OCI-LY7 (cell line): ENCODE measurements at regions not wholly inside any gene's neighbourhood (a gene's known extent, or its start where the extent isn't known, plus 50 kb on each side); places are given as distances from the start of the nearest gene placed in this dataset.

Experiments
- BruUV-seq: library from RNA; stranded (reverse); fragments of 400-500 nt; replicated peaks from 2 replicates; lab custom pipeline; 2021; lab: Mats Ljungman, UMichigan
- CTCF ChIA-PET: fragments of 300-600 bp; sonication (Branson Sonifier 250); formaldehyde crosslinking; loops from one replicate; lab custom pipeline; 2022; ENCODE audit warnings: antibody characterized with exemption; ENCODE audit not compliant: unreplicated experiment; lab: Charles Lee
- POLR2A ChIA-PET: fragments of 300-600 bp; sonication (Branson Sonifier 250); formaldehyde crosslinking; loops from one replicate; lab custom pipeline; 2022; ENCODE audit warnings: antibody characterized with exemption; lab: Charles Lee
- DNase-seq: peaks from one replicate; pipeline ENCODE4 v3.0.0-alpha.2; 2015; ENCODE audit warnings: low spot score
- H2AFZ ChIP-seq: fragments of 200-600 bp; sonication (generic), shearing (Covaris generic); 2 replicates; pipeline ENCODE4 v1.6.1; 2014; ENCODE audit warnings: mild to moderate bottlenecking, antibody characterized with exemption, low read length, moderate library complexity
- H3K27ac ChIP-seq: fragments of 200-600 bp; sonication (generic); 2 replicates; pipeline ENCODE4 v1.5.1; 2014; ENCODE audit warnings: mixed run types, low read depth, mild to moderate bottlenecking, moderate library complexity, low read length, inconsistent platforms; ENCODE audit not compliant: poor library complexity, severe bottlenecking
- H3K36me3 ChIP-seq: fragments of 200-600 bp; sonication (generic); 2 replicates; pipeline ENCODE4 v1.6.1; 2014; ENCODE audit warnings: mild to moderate bottlenecking, antibody characterized with exemption, low read length, moderate library complexity, mixed read lengths; ENCODE audit not compliant: insufficient read depth
- H3K4me1 ChIP-seq: fragments of 200-600 bp; sonication (generic); 2 replicates; pipeline ENCODE4 v1.5.1; 2014; ENCODE audit warnings: mild to moderate bottlenecking, low read length; ENCODE audit not compliant: insufficient read depth, poor library complexity, severe bottlenecking
- H3K4me2 ChIP-seq: fragments of 200-600 bp; sonication (generic); 2 replicates; pipeline ENCODE4 v1.6.1; 2014; ENCODE audit warnings: mild to moderate bottlenecking, low read length
- H3K4me3 ChIP-seq: fragments of 200-600 bp; sonication (generic); 2 replicates; pipeline ENCODE4 v1.5.1; 2014; ENCODE audit warnings: mild to moderate bottlenecking, low read depth, low read length; ENCODE audit not compliant: poor library complexity, severe bottlenecking
- H3K79me2 ChIP-seq: fragments of 200-600 bp; sonication (generic); 2 replicates; pipeline ENCODE4 v1.6.1; 2016; ENCODE audit warnings: low read depth, mild to moderate bottlenecking, low read length, moderate library complexity, mixed read lengths; ENCODE audit not compliant: insufficient read depth
- H3K9me2 ChIP-seq: fragments of 200-600 bp; sonication (generic); 2 replicates; pipeline ENCODE4 v1.6.1; 2016; ENCODE audit warnings: mild to moderate bottlenecking, low read length, mixed read lengths; ENCODE audit not compliant: insufficient read depth
- H3K9me3 ChIP-seq: fragments of 200-600 bp; sonication (generic); 2 replicates; pipeline ENCODE4 v1.6.1; 2014; ENCODE audit warnings: mild to moderate bottlenecking, mixed run types, low read length, mixed read lengths
- H4K20me1 ChIP-seq: fragments of 200-600 bp; sonication (generic); 2 replicates; pipeline ENCODE4 v1.6.1; 2014; ENCODE audit warnings: mild to moderate bottlenecking, antibody characterized with exemption, low read length, moderate library complexity, mixed read lengths; ENCODE audit not compliant: insufficient read depth
- EZH2phosphoT487 ChIP-seq: fragments of 200-600 bp; sonication (generic); IDR thresholded peaks from 2 replicates; pipeline ENCODE4 v1.6.1; 2018; ENCODE audit warnings: low read depth, borderline replicate concordance, mild to moderate bottlenecking, mixed run types, antibody characterized with exemption, low read length, moderate library complexity, mixed read lengths
- intact Hi-C: fragments of 100-400 bp; cut with micrococcal nuclease; formaldehyde crosslinking; loops from one replicate; pipeline ENCODE4 v1.10.0; 2022; ENCODE audit not compliant: unreplicated experiment
- TF ChIP-seq, protein P1 (sequence below): fragments of 200-600 bp; sonication (generic); conservative IDR thresholded peaks from 2 replicates; pipeline ENCODE4 v1.5.1; 2014; ENCODE audit warnings: mild to moderate bottlenecking, antibody characterized with exemption, low read length, moderate library complexity, mixed read lengths

DNA sequence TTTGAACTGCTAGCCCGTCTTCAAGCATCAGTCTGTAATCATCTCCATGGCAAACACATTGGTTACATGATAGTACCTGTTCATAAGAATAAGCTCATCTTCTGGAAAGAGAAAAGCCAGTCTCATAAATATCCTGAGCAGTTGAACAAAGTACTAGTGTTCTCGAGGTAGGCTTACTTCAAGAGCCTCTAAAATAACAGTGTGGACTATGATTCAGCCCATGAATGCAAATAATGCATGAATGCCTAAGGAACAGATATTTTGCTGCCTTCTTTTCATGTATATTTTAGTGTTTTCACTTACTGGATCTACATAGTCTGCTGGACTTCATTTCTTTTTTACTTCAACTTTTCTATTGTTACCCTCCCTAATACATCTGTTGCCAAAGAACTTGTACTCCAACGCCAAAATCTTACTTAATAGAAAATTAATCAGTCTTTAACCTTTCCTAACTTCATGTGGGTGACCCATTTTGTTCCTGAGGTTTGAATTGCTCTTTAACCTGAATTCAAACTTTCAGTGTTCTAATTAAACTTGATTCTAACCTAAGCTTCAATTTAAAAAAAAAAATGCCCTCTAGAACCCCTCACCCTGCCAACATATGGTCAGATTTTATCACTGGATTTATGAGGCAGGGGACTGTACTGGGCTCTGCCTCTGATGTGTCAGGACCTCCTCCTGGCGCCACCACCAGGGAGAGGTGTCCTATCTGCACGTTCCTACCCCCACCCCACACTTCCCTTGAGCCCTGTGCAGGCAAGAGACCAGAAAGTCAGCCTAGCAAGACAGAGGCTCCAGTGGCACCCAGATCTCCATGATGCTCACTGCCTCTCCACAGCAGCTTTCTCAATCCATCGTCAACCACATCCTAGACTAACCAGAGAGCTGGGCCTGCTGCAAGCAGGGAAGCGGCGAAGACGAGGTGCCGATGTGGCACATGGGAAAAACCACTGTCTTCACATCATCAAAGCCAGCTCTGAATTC is 264.7 kb upstream of the ID2 start:
- H3K9me3 ChIP-seq, result no peaks in the 10 kb centered on the region
- TF ChIP-seq EZH2phosphoT487, result no peak
- TF ChIP-seq, protein P1, sequence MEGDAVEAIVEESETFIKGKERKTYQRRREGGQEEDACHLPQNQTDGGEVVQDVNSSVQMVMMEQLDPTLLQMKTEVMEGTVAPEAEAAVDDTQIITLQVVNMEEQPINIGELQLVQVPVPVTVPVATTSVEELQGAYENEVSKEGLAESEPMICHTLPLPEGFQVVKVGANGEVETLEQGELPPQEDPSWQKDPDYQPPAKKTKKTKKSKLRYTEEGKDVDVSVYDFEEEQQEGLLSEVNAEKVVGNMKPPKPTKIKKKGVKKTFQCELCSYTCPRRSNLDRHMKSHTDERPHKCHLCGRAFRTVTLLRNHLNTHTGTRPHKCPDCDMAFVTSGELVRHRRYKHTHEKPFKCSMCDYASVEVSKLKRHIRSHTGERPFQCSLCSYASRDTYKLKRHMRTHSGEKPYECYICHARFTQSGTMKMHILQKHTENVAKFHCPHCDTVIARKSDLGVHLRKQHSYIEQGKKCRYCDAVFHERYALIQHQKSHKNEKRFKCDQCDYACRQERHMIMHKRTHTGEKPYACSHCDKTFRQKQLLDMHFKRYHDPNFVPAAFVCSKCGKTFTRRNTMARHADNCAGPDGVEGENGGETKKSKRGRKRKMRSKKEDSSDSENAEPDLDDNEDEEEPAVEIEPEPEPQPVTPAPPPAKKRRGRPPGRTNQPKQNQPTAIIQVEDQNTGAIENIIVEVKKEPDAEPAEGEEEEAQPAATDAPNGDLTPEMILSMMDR, result no peak
- H3K4me1 ChIP-seq, result peaks cover 8% of the 10 kb centered on the region
- BruUV-seq, result no TSS peak
- H3K79me2 ChIP-seq, result no peaks in the 10 kb centered on the region
- intact Hi-C loops, result no loop called here
- no peaks in the 10 kb centered on the region for H4K20me1 ChIP-seq
- ChIA-PET CTCF (no interaction called here), POLR2A (interaction anchor here (1.3 to 1.7 kb wide), 2 partner anchors 12 to 21 kb away, joined by 3 to 4 read pairs; no protein-coding TSS in a partner anchor)
- no peaks in the 10 kb centered on the region; the same call in 1 of the 2 replicates for H3K36me3 ChIP-seq
- H3K4me3 ChIP-seq, result no peak overlapping the region
- no peak overlapping the region for H2AFZ ChIP-seq
- DNase-seq, result no peak
- no peaks in the 10 kb centered on the region for H3K9me2 ChIP-seq
- H3K4me2 ChIP-seq, result no peak overlapping the region
- H3K27ac ChIP-seq, result no peak overlapping the region

DNA sequence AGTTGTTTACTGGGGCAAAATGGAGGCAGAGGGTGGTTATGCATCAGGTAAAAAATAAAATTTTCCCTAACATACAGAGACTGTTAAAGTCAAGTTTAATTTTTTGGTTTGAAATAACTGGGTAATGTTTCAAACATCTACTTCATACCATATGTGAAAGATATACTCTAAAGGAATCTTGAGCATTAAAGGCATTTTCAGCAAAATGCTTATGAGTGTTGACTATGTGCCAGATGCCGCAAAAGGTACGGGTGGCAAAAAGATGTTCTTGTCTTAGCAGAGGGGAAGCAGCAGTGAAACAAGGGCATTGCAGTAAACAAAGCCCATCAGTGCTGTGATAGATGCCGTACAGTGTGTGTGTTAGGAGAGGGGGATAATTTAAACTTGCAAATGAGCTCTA is 263.1 kb upstream of the ID2 start:
- no peak for DNase-seq
- intact Hi-C loops, result no loop called here
- ChIA-PET CTCF (no interaction called here), POLR2A (no interaction called here)
- Histone ChIP-seq H2AFZ (no peak overlapping the region), H3K36me3 (no peaks in the 10 kb centered on the region; the same call in 1 of the 2 replicates), H3K4me2 (no peak overlapping the region), H3K4me3 (no peak overlapping the region), H3K79me2 (no peaks in the 10 kb centered on the region), H3K4me1 (peaks cover 12% of the 10 kb centered on the region), H4K20me1 (no peaks in the 10 kb centered on the region), H3K9me2 (no peaks in the 10 kb centered on the region), H3K27ac (no peak overlapping the region), H3K9me3 (no peaks in the 10 kb centered on the region)
- BruUV-seq, result no TSS peak
- TF ChIP-seq, protein P1, result no peak
